Esophagus squamous epithelium (tissue), 4 donors: ENCODE measurements at regions not wholly inside any gene's neighbourhood (a gene's known extent, or its start where the extent isn't known, plus 50 kb on each side); places are given as distances from the start of the nearest gene placed in this dataset.

Experiments
- CTCF ChIP-seq, 6 experiments: fragments of 450-650 bp in 4 of 6; fragments of 200-600 bp in 2 of 6; sonication (generic) in 2 of 6; IDR thresholded peaks; one replicate each; pipeline ENCODE4 v1.5.1; 2016 to 2019; ENCODE audit warnings: antibody characterized with exemption in 6 of 6, mild to moderate bottlenecking in 4 of 6, moderate library complexity in 4 of 6
- POLR2A ChIP-seq, 4 donors: fragments of 450-650 bp; IDR thresholded peaks; one replicate each; pipeline ENCODE4 v1.6.1; 2017; ENCODE audit warnings: antibody characterized with exemption in 4 of 4, mild to moderate bottlenecking in 4 of 4, moderate library complexity in 3 of 4

- TF ChIP-seq CTCF (IDR thresholded peaks at IDR 0.05) (no peak), POLR2A (IDR thresholded peaks at IDR 0.05) (no peak)
These were observed 488.8 kb upstream of the ZMIZ1 start for GRCh38 chr10:78579995-78580394.
